MCF 10A (cell line): ENCODE measurements at regions not wholly inside any gene's neighbourhood (a gene's known extent, or its start where the extent isn't known, plus 50 kb on each side); places are given as distances from the start of the nearest gene placed in this dataset.

Source experiments
- BruUV-seq: library from RNA; stranded (reverse); fragments of 400-500 nt; replicated peaks from 2 replicates; lab custom pipeline; 2021; lab: Mats Ljungman, UMichigan
- CTCF ChIA-PET: fragments of 300-600 bp; sonication (Branson Sonifier 250); formaldehyde crosslinking; extraction: SDS; loops from one replicate; lab custom pipeline; 2021; ENCODE audit warnings: antibody characterized with exemption, inconsistent platforms; lab: Yijun Ruan, JAX
- POLR2A ChIA-PET: fragments of 300-600, 350-650 bp; sonication (Branson Sonifier 250); formaldehyde crosslinking; extraction: SDS; loops from one replicate; lab custom pipeline; 2020; ENCODE audit warnings: antibody characterized with exemption, inconsistent platforms; lab: Yijun Ruan, JAX
- DNase-seq: peaks from one replicate; pipeline ENCODE4 v3.0.0-alpha.2; 2018; ENCODE audit not compliant: unreplicated experiment
- H3K27ac Mint-ChIP-seq: one replicate; pipeline ENCODE4 v1.8.0; 2022; ENCODE audit warnings: mild to moderate bottlenecking, low read depth, mixed read lengths; ENCODE audit not compliant: unreplicated experiment
- H3K27me3 Mint-ChIP-seq: one replicate; pipeline ENCODE4 v1.8.0; 2022; ENCODE audit warnings: mixed read lengths; ENCODE audit not compliant: insufficient read depth, unreplicated experiment
- H3K36me3 Mint-ChIP-seq: one replicate; pipeline ENCODE4 v1.8.0; 2022; ENCODE audit warnings: mild to moderate bottlenecking, moderate library complexity, mixed read lengths; ENCODE audit not compliant: insufficient read depth, unreplicated experiment
- H3K4me1 Mint-ChIP-seq: one replicate; pipeline ENCODE4 v1.8.0; 2022; ENCODE audit warnings: mixed read lengths; ENCODE audit not compliant: insufficient read depth, unreplicated experiment
- H3K4me3 Mint-ChIP-seq: one replicate; pipeline ENCODE4 v1.8.0; 2022; ENCODE audit warnings: mild to moderate bottlenecking, moderate library complexity, mixed read lengths; ENCODE audit not compliant: unreplicated experiment
- H3K9me3 Mint-ChIP-seq: one replicate; pipeline ENCODE4 v1.8.0; 2022; ENCODE audit warnings: mixed read lengths; ENCODE audit not compliant: unreplicated experiment
- intact Hi-C: fragments of 100-400 bp; cut with micrococcal nuclease; formaldehyde crosslinking; loops from 2 replicates; pipeline ENCODE4 v1.14.1; 2022
- TF ChIP-seq, protein P1 (sequence below): fragments of 200-600 bp; IDR thresholded peaks from one replicate; pipeline ENCODE4 v1.8.0; 2022; ENCODE audit warnings: antibody characterized with exemption, mild to moderate bottlenecking; ENCODE audit not compliant: unreplicated experiment

DNA sequence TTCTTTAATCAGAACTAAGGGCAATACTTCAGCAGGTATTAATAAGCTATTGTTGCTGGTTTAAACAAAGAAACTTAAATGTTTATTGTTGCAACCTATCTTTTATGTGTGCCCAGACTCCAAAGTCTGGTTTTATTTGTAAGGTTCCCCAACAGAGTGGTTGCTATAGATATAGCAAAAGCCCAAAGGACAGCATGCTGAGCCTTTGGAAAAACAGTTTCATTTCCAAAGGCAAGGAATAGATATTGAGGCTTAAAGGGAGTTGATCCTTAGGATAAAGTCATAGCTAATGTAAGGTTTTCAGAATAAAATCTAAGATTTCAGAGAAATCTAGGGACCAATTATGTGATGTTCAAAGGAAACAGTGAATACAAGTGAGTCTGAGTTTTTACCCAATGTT, 413.2 kb upstream of the SLC14A2 start:
- Mint-ChIP-seq H3K9me3 (peaks cover 7% of the 10 kb centered on the region), H3K36me3 (no peaks in the 10 kb centered on the region), H3K27me3 (peaks cover 12% of the 10 kb centered on the region), H3K4me3 (no peak overlapping the region), H3K4me1 (no peaks in the 10 kb centered on the region), H3K27ac (no peak overlapping the region)
- ChIA-PET POLR2A (no interaction called here), CTCF (interaction anchor here (0.9 to 1.1 kb wide), 2 partner anchors 11 to 183 kb away, joined by 3 read pairs; no protein-coding TSS in a partner anchor)
- BruUV-seq, result no TSS peak
- intact Hi-C loops, result no loop called here
- no peak for DNase-seq
- TF ChIP-seq, protein P1, sequence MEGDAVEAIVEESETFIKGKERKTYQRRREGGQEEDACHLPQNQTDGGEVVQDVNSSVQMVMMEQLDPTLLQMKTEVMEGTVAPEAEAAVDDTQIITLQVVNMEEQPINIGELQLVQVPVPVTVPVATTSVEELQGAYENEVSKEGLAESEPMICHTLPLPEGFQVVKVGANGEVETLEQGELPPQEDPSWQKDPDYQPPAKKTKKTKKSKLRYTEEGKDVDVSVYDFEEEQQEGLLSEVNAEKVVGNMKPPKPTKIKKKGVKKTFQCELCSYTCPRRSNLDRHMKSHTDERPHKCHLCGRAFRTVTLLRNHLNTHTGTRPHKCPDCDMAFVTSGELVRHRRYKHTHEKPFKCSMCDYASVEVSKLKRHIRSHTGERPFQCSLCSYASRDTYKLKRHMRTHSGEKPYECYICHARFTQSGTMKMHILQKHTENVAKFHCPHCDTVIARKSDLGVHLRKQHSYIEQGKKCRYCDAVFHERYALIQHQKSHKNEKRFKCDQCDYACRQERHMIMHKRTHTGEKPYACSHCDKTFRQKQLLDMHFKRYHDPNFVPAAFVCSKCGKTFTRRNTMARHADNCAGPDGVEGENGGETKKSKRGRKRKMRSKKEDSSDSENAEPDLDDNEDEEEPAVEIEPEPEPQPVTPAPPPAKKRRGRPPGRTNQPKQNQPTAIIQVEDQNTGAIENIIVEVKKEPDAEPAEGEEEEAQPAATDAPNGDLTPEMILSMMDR, result no peak

DNA sequence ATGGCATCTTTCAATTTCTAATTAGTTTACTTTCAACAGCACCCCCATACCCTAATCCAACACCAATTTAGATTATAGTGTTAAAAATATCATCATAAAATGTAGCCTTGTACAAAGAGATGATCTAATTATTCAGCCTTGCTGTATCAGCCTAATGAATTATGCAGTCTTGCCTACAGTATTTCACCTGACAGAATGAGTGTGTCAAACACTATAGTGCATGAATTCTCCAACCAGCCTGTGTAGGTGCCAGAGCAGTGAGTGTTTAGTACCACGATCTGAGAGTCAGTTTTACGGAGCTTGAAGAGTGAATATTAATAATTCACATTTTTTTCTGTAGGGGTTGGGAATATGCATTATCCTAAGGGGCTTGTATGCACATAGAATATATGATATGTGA, 411.6 kb upstream of the SLC14A2 start:
- TF ChIP-seq, protein P1, result no peak
- ChIA-PET POLR2A (no interaction called here), CTCF (interaction anchor here (0.7 to 2.3 kb wide), 2 partner anchors 9 to 1074 kb away, joined by 3 to 14 read pairs; no protein-coding TSS in a partner anchor)

DNA sequence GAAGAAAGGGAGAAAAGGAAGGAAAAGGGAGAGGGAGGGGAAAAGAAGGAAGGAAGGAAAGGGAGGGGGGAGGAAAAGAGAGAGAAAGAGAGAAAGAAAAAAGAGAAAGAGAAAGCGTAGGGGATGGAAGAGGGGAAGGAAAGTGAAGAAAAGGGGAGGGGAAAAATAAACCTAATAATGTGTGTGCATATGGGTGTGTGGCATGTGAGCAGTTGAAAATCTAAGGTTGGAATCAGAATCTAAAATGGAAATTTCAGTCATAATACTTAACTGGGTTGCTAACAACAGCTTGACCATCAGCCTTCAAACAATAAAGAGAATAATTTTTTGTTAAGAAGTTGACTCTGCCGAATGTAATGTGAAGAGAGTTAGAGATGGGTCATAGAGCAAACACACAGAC, 407.9 kb upstream of the SLC14A2 start:
- POLR2A ChIA-PET, result interaction anchor here (0.6 kb wide), 1 partner anchor 1027 kb away, joined by 4 read pairs; no protein-coding TSS in a partner anchor
- Mint-ChIP-seq H3K27ac (no peak overlapping the region), H3K27me3 (no peaks in the 10 kb centered on the region), H3K4me3 (no peak overlapping the region), H3K4me1 (no peaks in the 10 kb centered on the region), H3K9me3 (no peaks in the 10 kb centered on the region), H3K36me3 (no peaks in the 10 kb centered on the region)
- DNase-seq, result no peak
- BruUV-seq, result no TSS peak
- intact Hi-C loops, result no loop called here
- CTCF ChIA-PET, result interaction anchor here (0.5 to 1.0 kb wide), 3 partner anchors 10 to 528 kb away, joined by 3 to 4 read pairs (median 3); no protein-coding TSS in a partner anchor
- TF ChIP-seq, protein P1, result no peak

More for the DNA sequence above, 411.6 kb upstream of the SLC14A2 start:
- Mint-ChIP-seq H3K36me3 (no peaks in the 10 kb centered on the region), H3K27me3 (peaks cover 12% of the 10 kb centered on the region), H3K4me1 (no peaks in the 10 kb centered on the region), H3K9me3 (peaks cover 7% of the 10 kb centered on the region), H3K27ac (no peak overlapping the region), H3K4me3 (no peak overlapping the region)
- no peak for DNase-seq
- no TSS peak for BruUV-seq
- intact Hi-C loops, result no loop called here

DNA sequence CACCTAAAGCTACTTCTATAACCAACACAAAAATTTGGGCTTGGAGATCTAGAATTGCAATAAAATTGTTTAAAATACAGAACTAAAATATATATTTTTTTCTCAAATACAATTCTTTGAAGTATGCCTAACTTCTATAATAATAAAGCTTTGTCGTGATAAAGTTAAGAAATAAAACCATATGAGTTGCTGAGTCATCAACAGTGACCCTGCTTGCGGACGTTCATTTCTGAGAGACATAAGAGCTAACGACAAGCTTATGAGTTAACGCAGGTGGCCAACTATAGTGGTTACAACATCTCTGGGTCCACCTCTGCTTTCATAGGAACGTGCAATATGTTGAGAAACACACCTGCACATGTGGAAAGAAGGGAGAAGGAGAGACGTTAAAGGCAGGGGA, 407.1 kb upstream of the SLC14A2 start:
- Mint-ChIP-seq H3K4me1 (no peaks in the 10 kb centered on the region), H3K36me3 (no peaks in the 10 kb centered on the region), H3K27ac (no peak overlapping the region), H3K9me3 (no peaks in the 10 kb centered on the region), H3K4me3 (no peak overlapping the region), H3K27me3 (no peaks in the 10 kb centered on the region)
- BruUV-seq, result no TSS peak
- TF ChIP-seq, protein P1, result no peak
- intact Hi-C loops, result no loop called here
- POLR2A ChIA-PET, result interaction anchor here (0.5 kb wide), 1 partner anchor 1239 kb away, joined by 3 read pairs; no protein-coding TSS in a partner anchor
- CTCF ChIA-PET, result interaction anchor here (0.5 to 1.0 kb wide), 3 partner anchors 11 to 767 kb away, joined by 3 to 4 read pairs (median 3); no protein-coding TSS in a partner anchor
- no peak for DNase-seq
